ENCODE measurements at regions not wholly inside any gene's neighbourhood (a gene's known extent, or its start where the extent isn't known, plus 50 kb on each side); places are given as distances from the start of the nearest gene placed in this dataset.

- H3K18ac ChIP-seq (ENCODE audit: low read length): no peak overlapping the region
- H2AFZ ChIP-seq (ENCODE audit: low read length): no peak overlapping the region
- no peaks in the 10 kb centered on the region for H3K4me1 ChIP-seq (ENCODE audit: control insufficient read depth in 2 of 2, insufficient read depth in 1 of 2, low read depth in 1 of 2, low read length in 2 of 2)
- no peak overlapping the region for H4K8ac ChIP-seq (ENCODE audit: low read depth, low read length)
- no peak overlapping the region for H2BK12ac ChIP-seq (ENCODE audit: low read length)
- H3K36me3 ChIP-seq (replicated peaks in 1 of 2; ENCODE audit: control insufficient read depth in 2 of 2, insufficient read depth in 2 of 2, low read length in 2 of 2): no peaks in the 10 kb centered on the region
- H3K4me3 ChIP-seq (ENCODE audit: low read length in 2 of 2): no peak overlapping the region
- H4K91ac ChIP-seq (ENCODE audit: low read depth, low read length, poor library complexity): no peak overlapping the region
- peaks cover 0 to 3% (median 0%) of the 10 kb centered on the region in 3 experiments for H3K27me3 ChIP-seq (ENCODE audit: control insufficient read depth in 3 of 3, insufficient read depth in 3 of 3, low read depth in 1 of 3, low read length in 3 of 3)
- H3K9me3 ChIP-seq (replicated peaks in 1 of 2; ENCODE audit: control insufficient read depth in 2 of 2, insufficient read depth in 1 of 2, low read depth in 1 of 2, low read length in 2 of 2): no peaks in the 10 kb centered on the region
- H2BK15ac ChIP-seq (ENCODE audit: low read length): no peak overlapping the region
- H3K9ac ChIP-seq (ENCODE audit: low read depth, low read length, poor library complexity): no peak overlapping the region
- H2BK5ac ChIP-seq (ENCODE audit: low read length): no peak overlapping the region
- no peak overlapping the region for H2BK120ac ChIP-seq (ENCODE audit: low read depth, low read length)
- no CpG with 5 or more reads among the region's 3 CpGs for WGBS, 2 donors (ENCODE audit: extremely low coverage in 2 of 2, insufficient read length in 2 of 2, insufficient replicate concordance in 1 of 2)
- H2AK5ac ChIP-seq (ENCODE audit: low read depth, low read length): no peak overlapping the region
- DNase-seq (ENCODE audit: low spot score): no peak
- no peaks in the 10 kb centered on the region for H3K79me1 ChIP-seq (ENCODE audit: low read depth, low read length)
- H3K14ac ChIP-seq (ENCODE audit: low read length): no peak overlapping the region
- H3K27ac ChIP-seq (replicated peaks; ENCODE audit: low read length): no peak overlapping the region
- H3K4ac ChIP-seq (ENCODE audit: low read length): no peak overlapping the region
- no peak overlapping the region for H3K23ac ChIP-seq (ENCODE audit: low read depth, low read length, poor library complexity)
- no peak overlapping the region for H3K4me2 ChIP-seq (ENCODE audit: insufficient read depth, low read length, poor library complexity, severe bottlenecking)
Observed at GRCh38 chr20:40477805-40478204, 211.2 kb downstream of the MAFB start.

- Histone ChIP-seq H3K36me3 (replicated peaks in 1 of 2; ENCODE audit: control insufficient read depth in 2 of 2, insufficient read depth in 2 of 2, low read length in 2 of 2) (no peaks in the 10 kb centered on the region), H2BK15ac (ENCODE audit: low read length) (no peak overlapping the region), H2BK12ac (ENCODE audit: low read length) (no peak overlapping the region), H2BK5ac (ENCODE audit: low read length) (no peak overlapping the region), H3K79me1 (ENCODE audit: low read depth, low read length) (no peaks in the 10 kb centered on the region), H4K8ac (ENCODE audit: low read depth, low read length) (no peak overlapping the region), H3K9me3 (replicated peaks in 1 of 2; ENCODE audit: control insufficient read depth in 2 of 2, insufficient read depth in 1 of 2, low read depth in 1 of 2, low read length in 2 of 2) (no peaks in the 10 kb centered on the region), H2AFZ (ENCODE audit: low read length) (no peak overlapping the region), H2AK5ac (ENCODE audit: low read depth, low read length) (no peak overlapping the region), H4K91ac (ENCODE audit: low read depth, low read length, poor library complexity) (no peak overlapping the region), H3K14ac (ENCODE audit: low read length) (no peak overlapping the region), H2BK120ac (ENCODE audit: low read depth, low read length) (no peak overlapping the region), H3K4me1 (ENCODE audit: control insufficient read depth in 2 of 2, insufficient read depth in 1 of 2, low read depth in 1 of 2, low read length in 2 of 2) (peaks cover 0 to under 1% of the 10 kb centered on the region in 2 donors), H3K23ac (ENCODE audit: low read depth, low read length, poor library complexity) (no peak overlapping the region), H3K18ac (ENCODE audit: low read length) (no peak overlapping the region), H3K4me3 (ENCODE audit: low read length in 2 of 2) (no peak overlapping the region), H3K27me3 (ENCODE audit: control insufficient read depth in 3 of 3, insufficient read depth in 3 of 3, low read depth in 1 of 3, low read length in 3 of 3) (no peaks in the 10 kb centered on the region), H3K4ac (ENCODE audit: low read length) (no peak overlapping the region), H3K27ac (replicated peaks; ENCODE audit: low read length) (no peak overlapping the region), H3K4me2 (ENCODE audit: insufficient read depth, low read length, poor library complexity, severe bottlenecking) (no peak overlapping the region), H3K9ac (ENCODE audit: low read depth, low read length, poor library complexity) (no peak overlapping the region)
- WGBS, 2 donors (ENCODE audit: extremely low coverage in 2 of 2, insufficient read length in 2 of 2, insufficient replicate concordance in 1 of 2): no CpG with 5 or more reads among the region's 3 CpGs
- DNase-seq (ENCODE audit: low spot score): no peak
Observed at GRCh38 chr20:40476461-40476860, 212.6 kb downstream of the MAFB start.

GRCh38 chr20:40472905-40473304, 216.1 kb downstream of the MAFB start:
- Histone ChIP-seq H2BK15ac (ENCODE audit: low read length) (no peak overlapping the region), H2BK12ac (ENCODE audit: low read length) (no peak overlapping the region), H3K4me3 (ENCODE audit: low read length in 2 of 2) (no peak overlapping the region), H3K36me3 (replicated peaks in 1 of 2; ENCODE audit: control insufficient read depth in 2 of 2, insufficient read depth in 2 of 2, low read length in 2 of 2) (no peaks in the 10 kb centered on the region), H3K18ac (ENCODE audit: low read length) (no peak overlapping the region), H3K4ac (ENCODE audit: low read length) (no peak overlapping the region), H3K79me1 (ENCODE audit: low read depth, low read length) (no peaks in the 10 kb centered on the region), H2BK120ac (ENCODE audit: low read depth, low read length) (no peak overlapping the region), H2BK5ac (ENCODE audit: low read length) (no peak overlapping the region), H3K14ac (ENCODE audit: low read length) (no peak overlapping the region), H3K27me3 (ENCODE audit: control insufficient read depth in 3 of 3, insufficient read depth in 3 of 3, low read depth in 1 of 3, low read length in 3 of 3) (no peaks in the 10 kb centered on the region), H3K27ac (replicated peaks; ENCODE audit: low read length) (no peak overlapping the region), H2AK5ac (ENCODE audit: low read depth, low read length) (no peak overlapping the region), H3K9ac (ENCODE audit: low read depth, low read length, poor library complexity) (no peak overlapping the region), H4K8ac (ENCODE audit: low read depth, low read length) (no peak overlapping the region), H3K4me2 (ENCODE audit: insufficient read depth, low read length, poor library complexity, severe bottlenecking) (no peak overlapping the region), H3K23ac (ENCODE audit: low read depth, low read length, poor library complexity) (no peak overlapping the region), H3K4me1 (ENCODE audit: control insufficient read depth in 2 of 2, insufficient read depth in 1 of 2, low read depth in 1 of 2, low read length in 2 of 2) (peaks cover 0 to 2% of the 10 kb centered on the region in 2 donors), H2AFZ (ENCODE audit: low read length) (no peak overlapping the region), H4K91ac (ENCODE audit: low read depth, low read length, poor library complexity) (no peak overlapping the region), H3K9me3 (replicated peaks in 1 of 2; ENCODE audit: control insufficient read depth in 2 of 2, insufficient read depth in 1 of 2, low read depth in 1 of 2, low read length in 2 of 2) (no peaks in the 10 kb centered on the region)
- WGBS, 2 donors (ENCODE audit: extremely low coverage in 2 of 2, insufficient read length in 2 of 2, insufficient replicate concordance in 1 of 2): no CpG with 5 or more reads among the region's 1 CpG
- no peak for DNase-seq (ENCODE audit: low spot score)

GRCh38 chr20:40471261-40471629, 217.8 kb downstream of the MAFB start:
- Histone ChIP-seq H3K79me1 (ENCODE audit: low read depth, low read length) (no peaks in the 10 kb centered on the region), H2AK5ac (ENCODE audit: low read depth, low read length) (no peak overlapping the region), H3K4me2 (ENCODE audit: insufficient read depth, low read length, poor library complexity, severe bottlenecking) (no peak overlapping the region), H3K27ac (replicated peaks; ENCODE audit: low read length) (no peak overlapping the region), H3K9ac (ENCODE audit: low read depth, low read length, poor library complexity) (no peak overlapping the region), H2BK12ac (ENCODE audit: low read length) (no peak overlapping the region), H3K4me1 (ENCODE audit: control insufficient read depth in 2 of 2, insufficient read depth in 1 of 2, low read depth in 1 of 2, low read length in 2 of 2) (peaks cover 0 to 2% of the 10 kb centered on the region in 2 donors), H2BK120ac (ENCODE audit: low read depth, low read length) (no peak overlapping the region), H4K91ac (ENCODE audit: low read depth, low read length, poor library complexity) (no peak overlapping the region), H2AFZ (ENCODE audit: low read length) (no peak overlapping the region), H3K14ac (ENCODE audit: low read length) (no peak overlapping the region), H3K23ac (ENCODE audit: low read depth, low read length, poor library complexity) (no peak overlapping the region), H2BK15ac (ENCODE audit: low read length) (no peak overlapping the region), H3K27me3 (ENCODE audit: control insufficient read depth in 3 of 3, insufficient read depth in 3 of 3, low read depth in 1 of 3, low read length in 3 of 3) (no peaks in the 10 kb centered on the region), H3K18ac (ENCODE audit: low read length) (no peak overlapping the region), H4K8ac (ENCODE audit: low read depth, low read length) (no peak overlapping the region), H3K4me3 (ENCODE audit: low read length in 2 of 2) (no peak overlapping the region), H2BK5ac (ENCODE audit: low read length) (no peak overlapping the region), H3K36me3 (replicated peaks in 1 of 2; ENCODE audit: control insufficient read depth in 2 of 2, insufficient read depth in 2 of 2, low read length in 2 of 2) (no peaks in the 10 kb centered on the region), H3K4ac (ENCODE audit: low read length) (no peak overlapping the region), H3K9me3 (replicated peaks in 1 of 2; ENCODE audit: control insufficient read depth in 2 of 2, insufficient read depth in 1 of 2, low read depth in 1 of 2, low read length in 2 of 2) (no peaks in the 10 kb centered on the region)
- WGBS, 2 donors (ENCODE audit: extremely low coverage in 2 of 2, insufficient read length in 2 of 2, insufficient replicate concordance in 1 of 2): no CpG with 5 or more reads among the region's 4 CpGs
- peak; percentile 15 for DNase-seq (ENCODE audit: low spot score)

All from neuronal stem cell (in vitro differentiated cells).